HG03064 (cell line): ENCODE measurements at regions not wholly inside any gene's neighbourhood (a gene's known extent, or its start where the extent isn't known, plus 50 kb on each side); places are given as distances from the start of the nearest gene placed in this dataset.

Experiments used
- ATAC-seq: cut with Tn5 transposase; IDR thresholded peaks from one replicate; pipeline ENCODE4 v1.9.1; 2021; ENCODE audit warnings: low read depth; ENCODE audit not compliant: unreplicated experiment

DNA sequence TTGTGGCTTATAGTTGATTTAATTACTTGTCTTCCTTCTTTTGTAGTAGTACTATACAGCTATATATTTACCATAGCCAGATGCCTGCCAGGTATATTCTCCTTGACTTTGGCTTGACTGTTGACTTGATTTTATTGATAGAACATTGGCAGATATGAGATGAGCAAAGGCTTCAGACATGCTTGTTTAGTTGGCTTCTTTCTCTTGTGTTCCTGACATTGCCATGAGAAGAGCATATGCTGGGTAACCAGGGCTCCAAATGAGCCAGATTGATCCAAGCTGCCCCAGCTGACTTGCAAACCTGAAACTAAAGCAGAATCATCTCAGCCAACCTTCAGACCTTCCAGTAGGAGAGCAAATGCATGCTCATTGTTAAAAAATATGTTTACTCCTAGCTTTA, 508.1 kb upstream of the BTBD3 start:
- no peak for ATAC-seq

DNA sequence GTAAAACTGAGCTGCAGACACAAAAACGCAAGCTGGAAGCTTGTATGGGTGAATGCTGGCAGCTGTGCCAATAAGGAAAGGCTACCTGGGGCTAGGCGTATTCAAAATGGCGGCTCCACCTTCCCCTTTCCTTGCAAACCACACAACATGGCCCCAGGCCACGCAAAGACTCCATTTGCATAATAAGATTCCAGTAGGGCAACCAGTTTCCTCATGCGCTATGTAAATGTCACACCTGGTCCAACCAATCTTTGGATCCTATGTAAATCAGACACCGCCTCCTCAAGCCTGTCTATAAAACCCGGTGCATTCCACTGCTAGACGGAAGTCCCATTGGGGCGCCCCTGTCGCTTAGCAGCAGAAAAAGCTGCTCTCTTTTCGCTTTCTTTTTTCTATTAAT, 505.9 kb upstream of the BTBD3 start:
- no peak for ATAC-seq

DNA sequence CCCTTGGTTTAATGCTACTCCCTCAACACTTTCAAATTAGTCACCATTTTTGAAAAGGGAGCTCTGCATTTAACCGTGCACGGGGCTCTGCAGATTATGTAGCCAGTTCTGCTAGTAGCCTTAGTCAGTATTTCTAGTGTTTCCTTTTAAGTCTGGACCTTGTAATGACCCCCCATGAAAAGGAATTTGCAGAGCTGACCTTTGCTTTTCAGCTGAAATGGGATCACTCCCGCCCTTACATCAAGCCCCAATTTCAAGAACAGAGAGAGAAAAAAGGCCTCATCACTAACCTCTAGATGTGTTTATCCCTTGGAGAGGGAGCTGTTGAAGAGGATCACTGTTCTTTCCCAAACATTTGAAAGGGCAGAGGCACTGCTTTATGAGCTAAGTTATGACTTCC, 490.7 kb upstream of the BTBD3 start:
- ATAC-seq, result no peak

DNA sequence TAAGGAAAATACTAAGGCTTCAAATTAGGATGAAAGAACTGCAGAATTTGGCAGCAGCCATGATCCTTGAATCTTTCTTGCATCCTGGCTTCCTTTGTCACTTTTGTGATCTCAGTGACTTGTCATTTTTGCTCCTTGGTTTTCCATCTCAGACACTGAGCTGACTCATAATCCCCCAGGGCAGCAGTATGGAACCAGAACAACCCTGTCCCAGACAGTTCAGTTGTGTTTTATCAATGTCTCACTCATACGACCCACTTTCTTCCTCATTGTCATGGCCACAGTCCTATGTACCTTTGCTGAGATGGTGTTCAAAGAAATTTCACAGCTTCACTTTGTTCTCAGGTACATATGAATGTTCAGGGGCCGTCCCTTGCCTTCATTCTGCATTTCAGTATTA, 488.5 kb upstream of the BTBD3 start:
- ATAC-seq, result no peak

DNA sequence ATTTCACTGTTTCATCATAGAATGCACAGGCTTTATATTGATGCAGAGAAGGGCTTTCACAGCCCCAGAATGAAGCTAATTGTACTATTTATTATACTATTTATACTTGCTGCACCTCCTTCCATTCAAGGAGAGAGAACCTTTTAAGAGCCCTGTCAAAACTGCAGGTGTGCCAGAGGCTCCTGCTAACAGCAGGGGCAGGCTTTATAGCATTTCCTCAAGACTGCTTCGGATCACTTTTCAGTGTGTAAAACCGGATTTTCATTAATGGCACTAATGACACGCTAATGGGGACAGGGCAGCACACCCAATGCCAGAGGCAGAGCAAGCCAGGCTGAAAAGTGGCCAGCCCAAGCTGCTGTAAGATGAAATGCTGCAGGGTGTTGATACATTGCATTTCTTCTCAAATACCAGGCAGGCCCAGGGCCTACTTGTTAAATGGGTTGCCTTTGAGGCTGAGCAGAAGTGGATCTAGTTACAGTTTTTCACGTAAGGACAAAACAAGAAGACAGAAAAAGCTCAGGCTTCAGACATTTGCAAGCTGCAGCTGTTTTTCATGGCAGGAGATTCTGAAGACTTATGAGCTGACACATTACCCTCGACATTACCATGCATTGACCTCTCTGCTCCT, 487.7 kb upstream of the BTBD3 start:
- ATAC-seq, result no peak

DNA sequence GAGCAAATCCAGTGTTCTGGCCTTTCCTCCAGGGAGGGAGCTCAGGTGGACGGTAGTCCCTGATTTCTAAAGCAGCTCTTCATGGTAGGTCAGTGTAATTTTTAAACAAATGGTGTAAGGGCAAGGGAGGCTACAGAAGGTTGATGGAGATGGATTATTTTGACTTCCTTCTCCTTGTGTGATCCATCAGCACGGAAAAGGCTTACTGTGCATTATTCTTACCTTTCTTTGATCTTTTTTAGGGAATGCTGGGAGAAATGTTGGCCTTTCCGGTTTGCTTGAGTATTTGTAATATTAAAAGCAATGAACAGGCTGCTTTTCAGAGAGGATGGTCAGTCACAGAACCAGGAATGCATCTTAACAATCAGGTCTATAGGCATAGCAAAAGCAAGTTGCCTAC, 487.0 kb upstream of the BTBD3 start:
- ATAC-seq, result no peak

DNA sequence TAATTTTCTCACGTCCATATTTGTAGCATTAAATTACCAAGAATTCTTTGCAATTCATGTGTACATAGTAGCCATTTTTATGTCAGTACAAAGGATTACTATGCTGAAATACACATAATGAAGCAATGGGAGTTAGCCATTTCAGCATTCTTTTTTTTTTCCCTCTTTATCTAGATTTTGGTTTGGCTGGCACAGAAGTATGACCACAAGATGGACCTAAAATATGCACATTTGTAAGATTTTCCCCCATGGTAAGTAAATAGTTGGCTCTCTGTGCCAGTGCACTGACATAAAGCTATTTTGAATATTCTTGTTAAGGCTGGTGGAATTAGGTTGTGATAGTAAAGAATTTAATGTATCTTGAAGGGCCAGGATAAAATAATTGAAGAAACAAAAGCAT, 486.1 kb upstream of the BTBD3 start:
- no peak for ATAC-seq

DNA sequence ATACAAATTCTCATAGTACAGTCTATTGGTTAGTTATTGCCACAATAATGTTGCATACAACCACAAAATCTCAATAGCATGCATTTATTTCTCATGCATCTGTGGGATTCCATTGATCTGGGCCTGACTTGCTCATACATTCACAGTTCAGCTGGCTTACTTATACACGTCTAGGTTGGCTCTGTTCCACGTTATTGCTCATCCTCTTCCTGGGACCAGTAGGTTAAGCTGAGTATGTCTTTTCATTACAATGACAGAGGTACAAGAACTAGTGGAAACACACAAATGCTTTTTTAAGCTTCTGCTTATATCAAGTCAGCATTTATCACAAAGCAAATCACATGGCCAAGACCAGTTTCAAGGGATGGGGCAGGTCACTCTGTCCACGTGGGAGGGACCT, 485.3 kb upstream of the BTBD3 start:
- ATAC-seq, result no peak

DNA sequence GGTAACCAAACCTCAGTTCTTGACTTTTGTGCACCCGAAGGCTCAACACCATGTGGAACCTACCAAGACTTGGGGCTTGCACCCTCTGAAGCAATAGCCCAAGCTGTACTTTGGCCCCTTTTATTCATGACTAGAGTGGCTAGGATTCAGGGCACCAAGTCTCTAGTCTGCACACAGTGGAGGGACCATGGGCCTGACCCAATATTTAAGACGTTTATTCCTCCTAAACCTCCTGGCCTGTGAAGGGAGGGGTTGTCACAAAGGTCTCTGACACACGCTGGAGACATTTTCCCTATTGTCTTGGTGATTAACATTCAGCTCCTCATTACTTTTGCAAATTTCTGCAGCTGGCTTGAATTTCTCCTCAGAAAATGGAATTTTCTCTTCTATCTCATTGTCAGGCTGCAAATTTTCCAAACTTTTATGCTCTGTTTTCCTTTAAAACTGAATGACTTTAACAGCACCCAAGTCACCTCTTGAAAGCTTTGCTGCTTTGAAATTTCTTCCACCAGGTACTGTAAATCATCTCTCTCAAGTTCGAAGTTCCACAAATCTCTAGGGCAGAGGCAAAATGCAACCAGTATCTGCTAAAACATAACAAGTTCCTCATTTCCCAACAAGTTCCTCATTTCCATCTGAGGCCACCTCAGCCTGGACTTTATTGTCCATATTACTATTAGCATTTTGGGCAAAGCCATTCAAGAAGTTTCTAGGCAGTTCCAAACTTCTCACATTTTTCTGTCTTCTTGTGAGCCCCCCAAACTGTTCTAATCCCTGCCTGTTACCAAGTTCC, 481.4 kb upstream of the BTBD3 start:
- ATAC-seq, result no peak

DNA sequence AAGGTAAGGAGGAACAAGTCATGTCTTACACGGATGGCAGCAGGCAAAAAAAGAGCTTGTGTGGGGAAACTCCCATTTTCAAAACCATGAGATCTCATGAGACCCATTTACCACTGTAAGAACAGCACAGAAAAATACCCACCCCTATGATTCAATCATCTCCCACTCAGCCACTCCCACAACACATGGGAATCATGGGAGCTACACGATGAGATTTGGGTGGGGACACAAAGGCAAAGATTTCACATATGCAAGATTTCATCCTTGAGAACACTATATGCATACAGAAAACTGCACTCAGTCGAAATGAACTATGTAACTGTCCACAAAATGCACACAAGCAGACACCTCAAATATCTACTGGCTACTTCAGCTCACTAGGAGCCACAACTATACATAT, 480.6 kb upstream of the BTBD3 start:
- no peak for ATAC-seq

DNA sequence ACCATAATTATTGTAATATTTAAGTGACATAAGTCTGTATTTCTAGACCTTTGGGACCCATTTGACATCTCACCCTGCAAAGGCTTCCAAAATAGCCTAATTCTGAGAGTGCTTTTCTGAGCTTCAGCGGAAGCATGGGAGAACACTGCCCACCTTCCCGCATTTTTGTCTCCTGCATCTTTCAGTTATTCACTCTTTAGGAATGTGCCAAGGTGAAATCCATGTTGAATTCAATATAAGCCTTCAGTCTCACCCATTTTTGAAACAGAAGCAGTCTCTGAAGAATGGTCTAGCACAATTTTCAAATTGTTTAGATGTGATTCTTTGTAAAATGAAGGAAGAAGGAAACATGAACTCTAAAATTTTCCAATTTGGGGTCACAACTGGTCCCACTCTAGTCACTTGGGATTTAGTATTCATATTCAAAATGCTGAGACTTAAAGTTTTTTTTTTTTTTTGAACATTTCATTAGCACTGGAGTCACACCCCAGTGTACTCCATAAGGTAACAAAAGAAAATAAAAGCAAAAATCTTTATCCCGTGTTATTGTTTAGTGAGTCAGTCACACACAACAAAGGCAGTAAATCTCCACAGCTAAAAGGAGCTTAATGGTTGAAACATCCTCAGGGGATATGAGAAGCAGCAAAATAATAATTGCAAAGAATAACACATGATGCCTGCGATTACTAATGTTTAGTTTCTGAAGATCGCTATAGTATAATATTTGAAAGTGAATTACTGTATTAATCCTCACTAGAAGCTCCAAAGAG, 479.9 kb upstream of the BTBD3 start:
- ATAC-seq, result no peak

DNA sequence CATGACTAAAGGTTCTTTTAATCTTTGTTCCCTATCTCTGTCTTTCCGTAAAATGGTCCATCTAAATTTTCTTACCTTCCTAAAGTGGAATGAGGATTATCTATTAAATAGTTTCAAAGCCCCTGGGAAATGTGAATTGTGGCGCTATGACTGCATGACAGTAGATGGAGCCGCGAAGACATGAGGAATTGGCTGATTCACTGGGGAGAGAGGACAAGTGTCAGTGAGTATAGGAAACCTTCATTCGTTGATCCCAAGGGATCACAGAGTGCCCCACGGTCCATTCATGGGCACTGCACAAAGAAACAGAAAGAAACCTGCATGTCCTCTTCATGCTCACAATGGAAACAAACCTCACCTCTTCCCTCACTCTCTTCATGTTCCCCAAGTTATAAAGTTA, 479.3 kb upstream of the BTBD3 start:
- no peak for ATAC-seq

DNA sequence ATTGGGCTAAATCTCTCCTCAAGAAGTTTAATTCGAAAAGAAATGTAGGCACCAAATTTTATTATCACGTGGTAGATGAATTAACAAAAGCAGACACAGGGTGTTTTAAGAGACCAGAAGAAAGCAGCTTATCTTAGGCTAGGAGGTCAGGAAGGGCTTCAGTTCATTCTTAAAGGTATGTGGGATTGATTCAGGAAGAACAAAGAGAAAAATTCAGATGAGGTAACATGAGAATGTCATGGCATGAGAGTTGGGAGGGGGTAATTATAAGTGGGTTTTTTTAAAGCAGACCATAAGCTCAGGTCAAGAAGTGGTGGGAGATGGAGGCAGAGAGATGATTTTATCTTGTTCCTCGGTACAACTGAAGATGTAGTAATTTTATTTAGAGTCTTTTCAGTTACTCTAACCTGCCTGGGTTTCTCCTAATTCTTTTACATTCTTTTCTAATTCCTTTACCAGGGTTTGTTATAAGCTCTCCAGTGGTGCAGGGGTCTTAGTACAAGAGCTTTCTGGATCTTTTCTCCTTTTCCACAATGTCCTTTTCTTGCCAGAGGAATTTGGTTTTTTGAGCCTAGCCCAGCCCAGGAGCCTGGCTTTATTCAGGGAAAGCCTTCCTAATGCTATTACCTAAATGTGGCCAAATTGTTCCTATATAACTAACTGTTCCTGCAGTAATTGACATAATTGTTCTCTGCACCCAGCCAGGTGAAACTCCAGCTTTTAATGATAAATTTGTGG, 474.1 kb upstream of the BTBD3 start:
- ATAC-seq, result no peak

DNA sequence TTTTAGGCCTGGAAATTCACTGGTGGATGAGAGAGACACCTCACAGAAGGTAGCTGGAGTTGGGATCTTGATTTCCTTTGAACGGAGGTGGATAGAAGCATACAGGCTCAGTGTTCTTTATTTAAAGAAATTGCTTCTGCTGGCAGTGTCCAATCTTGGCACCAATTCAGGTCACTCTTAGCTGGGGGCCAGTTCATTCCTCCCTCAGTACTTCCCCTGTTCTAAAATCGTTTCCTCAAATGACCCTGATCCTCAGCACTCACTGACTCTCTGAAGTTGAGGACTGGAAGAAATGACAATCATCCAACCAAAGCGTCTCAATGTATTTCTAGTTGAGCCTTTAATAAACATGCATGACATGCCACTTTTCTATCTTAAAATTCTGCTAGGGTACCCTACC, 472.5 kb upstream of the BTBD3 start:
- no peak for ATAC-seq

DNA sequence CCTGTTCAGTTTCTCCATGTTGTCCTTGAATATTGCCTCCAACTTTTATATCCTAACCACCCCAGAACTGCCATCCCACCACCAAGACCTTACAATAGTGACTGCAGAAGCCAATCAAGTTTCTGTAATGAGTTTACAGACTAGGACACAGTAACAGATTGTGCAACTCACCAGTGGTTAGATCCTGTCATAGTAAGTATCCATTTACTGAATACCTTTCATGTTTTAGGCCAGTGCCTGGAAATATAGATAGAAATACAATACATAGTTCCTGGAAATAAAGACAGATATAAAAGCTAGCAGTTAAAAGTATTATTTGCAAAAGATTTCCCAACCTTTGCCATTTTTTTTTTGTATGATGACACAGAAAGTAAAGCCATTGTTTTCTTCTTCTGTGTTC, 471.8 kb upstream of the BTBD3 start:
- no peak for ATAC-seq

DNA sequence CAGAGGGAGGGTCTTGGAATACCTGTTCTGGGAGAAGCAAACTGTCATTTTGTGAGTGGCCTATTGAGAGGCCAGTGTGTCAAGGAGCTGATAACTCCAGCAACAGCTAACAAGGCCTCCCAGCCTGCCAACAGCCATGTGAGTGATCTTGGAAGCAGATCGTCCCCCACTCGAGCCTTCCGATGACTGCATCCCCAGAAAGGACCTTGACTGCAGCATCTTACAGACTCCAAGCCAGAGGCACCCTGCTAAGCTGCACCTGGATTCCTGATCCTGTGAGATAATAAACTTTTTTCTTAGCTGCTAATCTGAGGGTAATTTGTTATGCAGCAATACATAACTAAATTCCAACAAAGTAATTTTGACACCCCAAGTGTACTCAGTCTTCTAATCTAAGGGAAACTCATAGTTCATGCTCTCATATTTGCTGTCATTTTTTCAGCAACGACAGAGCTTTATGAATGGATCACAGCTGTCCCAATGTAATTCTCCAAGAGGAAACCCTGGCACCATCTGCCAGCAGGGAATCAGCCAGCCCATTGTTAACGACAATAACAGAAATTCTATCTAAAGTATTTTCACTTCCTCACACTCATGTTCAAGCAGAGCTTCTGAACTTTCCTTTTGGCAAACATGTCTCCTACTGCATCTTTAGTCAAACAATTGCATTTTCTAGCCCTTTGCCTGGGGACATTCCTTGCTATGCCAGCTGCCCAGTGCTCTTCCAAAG, 470.2 kb upstream of the BTBD3 start:
- ATAC-seq, result no peak

DNA sequence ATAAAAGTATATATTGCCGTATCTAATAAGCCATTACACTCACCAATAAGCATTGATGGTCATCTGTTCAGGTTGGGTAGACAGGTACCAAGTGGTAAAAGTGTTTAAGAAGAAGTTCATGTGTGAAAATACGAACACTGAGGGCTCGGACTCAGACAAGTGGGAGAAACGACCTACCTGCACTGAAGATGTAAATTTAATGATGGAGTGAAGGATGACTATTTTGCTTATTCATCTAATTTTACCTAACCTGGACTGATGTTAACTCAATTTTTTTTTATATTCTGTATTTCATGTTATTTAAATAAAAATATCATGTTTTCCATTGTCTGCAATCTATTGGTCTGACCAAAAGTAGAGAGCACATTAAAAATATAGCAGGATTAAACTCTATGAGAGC, 469.1 kb upstream of the BTBD3 start:
- ATAC-seq, result no peak

DNA sequence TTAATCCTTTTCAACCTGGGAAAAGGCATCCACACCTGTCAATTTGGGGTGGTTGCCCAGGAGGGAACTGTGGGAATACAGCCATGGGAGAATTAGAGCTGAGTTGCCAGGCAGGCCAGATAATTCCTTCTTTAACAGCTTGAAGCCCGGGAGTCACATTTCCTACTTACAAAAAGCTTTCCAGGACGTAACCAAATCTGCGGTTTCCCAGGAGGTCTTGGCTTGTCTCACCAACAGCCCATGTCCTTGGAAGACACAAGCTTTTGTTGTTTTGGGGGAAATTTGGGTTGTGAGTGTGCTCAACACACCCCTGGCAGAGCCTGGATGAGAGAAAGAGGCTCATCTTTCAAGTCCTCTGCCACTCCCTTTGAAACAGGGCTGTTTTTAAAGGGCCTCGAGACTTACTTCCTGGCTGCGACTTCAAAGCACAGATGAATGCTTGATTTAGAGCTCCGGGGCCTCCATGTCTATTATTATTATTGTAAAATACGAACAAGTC, 465.9 kb upstream of the BTBD3 start:
- no peak for ATAC-seq

DNA sequence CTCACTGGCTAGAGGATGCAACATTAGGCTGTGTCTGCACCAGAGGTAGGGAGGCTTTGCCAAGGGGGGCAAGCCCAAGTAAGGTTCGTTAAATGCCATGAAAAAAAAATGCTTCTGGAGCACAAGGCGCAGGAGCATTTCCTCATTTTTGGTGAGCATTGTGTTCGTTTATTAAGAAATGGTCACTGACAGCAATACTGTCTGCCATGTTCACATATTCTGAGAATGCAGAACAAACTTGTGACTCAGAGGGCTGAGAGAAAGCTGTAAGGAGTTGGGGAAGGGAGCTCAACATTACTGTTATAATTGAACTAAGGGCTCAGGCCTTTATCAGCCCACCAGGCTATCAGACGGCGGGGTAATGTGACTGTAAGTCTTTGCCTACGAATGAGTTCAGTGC, 465.4 kb upstream of the BTBD3 start:
- ATAC-seq, result no peak

DNA sequence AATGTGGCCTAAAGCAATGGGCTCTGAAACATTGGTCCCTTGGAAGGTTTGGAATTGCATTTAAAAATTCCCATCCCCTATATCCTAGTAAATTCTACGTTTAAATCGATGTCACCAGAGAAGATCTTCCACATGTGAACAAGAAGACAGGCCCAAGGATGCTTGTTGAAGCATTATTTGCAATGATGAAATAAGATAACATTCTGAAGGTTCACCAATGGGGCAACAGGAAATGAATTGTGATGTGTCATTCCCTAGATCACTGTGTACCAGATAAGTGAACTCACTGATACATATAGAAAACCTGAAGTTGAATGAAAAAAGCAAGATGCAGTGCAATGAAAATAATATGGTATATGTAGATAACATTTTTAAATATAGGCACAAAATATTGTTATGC, 464.3 kb upstream of the BTBD3 start:
- ATAC-seq, result no peak
